Esophagus muscularis mucosa (tissue), 4 donors: ENCODE measurements at regions not wholly inside any gene's neighbourhood (a gene's known extent, or its start where the extent isn't known, plus 50 kb on each side); places are given as distances from the start of the nearest gene placed in this dataset.

Experiments
- DNase-seq: peaks from one replicate; pipeline ENCODE4 v3.0.0-alpha.2; 2017; ENCODE audit errors: extremely low spot score
- H3K27ac ChIP-seq, 4 donors: fragments of 200-600 bp; sonication (generic); replicated peaks in 1 of 4; 1 replicate in 3 of 4; 2 replicates in 1 of 4; pipeline ENCODE4 v1.5.1; 2016 to 2019; ENCODE audit warnings: mild to moderate bottlenecking in 1 of 4
- H3K27me3 ChIP-seq, 4 donors: fragments of 200-600 bp; sonication (generic); one replicate each; pipeline versions ENCODE4 v1.5.1 to v1.6.0; 2016 to 2019
- H3K36me3 ChIP-seq, 4 donors: fragments of 200-600 bp; sonication (generic); one replicate each; pipeline ENCODE4 v1.5.1; 2016 to 2019
- H3K4me1 ChIP-seq, 4 donors: fragments of 200-600 bp; sonication (generic); one replicate each; pipeline ENCODE4 v1.5.1; 2016 to 2019
- H3K4me3 ChIP-seq, 4 donors: fragments of 200-600 bp; sonication (generic); 1 replicate in 2 of 4; 2 replicates in 2 of 4; pipeline ENCODE4 v1.5.1; 2016 to 2019; ENCODE audit warnings: mild to moderate bottlenecking in 4 of 4, moderate library complexity in 1 of 4
- H3K9me3 ChIP-seq, 4 donors: fragments of 200-600 bp; sonication (generic); 1 replicate in 3 of 4; 2 replicates in 1 of 4; pipeline ENCODE4 v1.5.1; 2016 to 2019
- EP300 ChIP-seq: sonication (generic); formaldehyde crosslinking; IDR thresholded peaks from one replicate; pipeline ENCODE4 v1.6.1; 2017; ENCODE audit warnings: antibody characterized with exemption
- POLR2A ChIP-seq: fragments of 450-650 bp; IDR thresholded peaks from one replicate; pipeline ENCODE4 v1.6.1; 2017; ENCODE audit warnings: antibody characterized with exemption, moderate library complexity, mild to moderate bottlenecking, low read depth
- POLR2AphosphoS5 ChIP-seq, 2 donors: sonication (generic); formaldehyde crosslinking; IDR thresholded peaks; one replicate each; pipeline ENCODE4 v1.6.1; 2017; ENCODE audit warnings: antibody characterized with exemption in 2 of 2
- WGBS: methylation state at CpG from one replicate; pipeline ENCODE4 v1.1.5; 2018; 5-methylcytosine and 5-hydroxymethylcytosine counted together
- intact Hi-C: fragments of 100-400 bp; cut with DNase I; formaldehyde crosslinking; loops from one replicate; pipeline ENCODE4 v1.15.1; 2023
- TF ChIP-seq, protein P1 (sequence below), 3 experiments: fragments of 200-600 bp in 2 of 3; fragments of 450-650 bp in 1 of 3; sonication (generic) in 2 of 3; IDR thresholded peaks; one replicate each; pipeline ENCODE4 v1.5.1; 2017 to 2019; ENCODE audit warnings: antibody characterized with exemption in 3 of 3, mild to moderate bottlenecking in 2 of 3, moderate library complexity in 1 of 3

DNA sequence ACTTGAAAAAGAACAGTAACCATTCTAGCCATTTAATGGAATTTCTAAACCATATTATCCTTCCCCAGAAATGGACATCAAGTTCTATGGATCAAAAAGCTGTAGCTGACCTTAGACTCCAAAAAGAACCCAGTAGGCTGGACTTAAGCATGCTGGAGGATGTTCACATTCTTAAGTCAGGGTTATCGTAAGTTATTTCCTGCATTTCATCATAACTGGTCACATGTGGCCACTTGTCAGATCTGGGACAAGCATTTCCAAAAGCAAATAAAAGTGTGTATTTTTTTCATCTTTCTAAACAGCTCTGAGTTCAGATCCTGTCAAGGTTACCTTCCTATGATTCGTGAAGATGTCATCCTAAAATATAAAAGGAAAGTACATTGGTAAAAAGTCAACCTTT, 274.5 kb upstream of the PTGER4 start:
- intact Hi-C loops = no loop called here
- no peak for DNase-seq
- 74% methylated on average over 2 of the region's 2 CpGs for WGBS

DNA sequence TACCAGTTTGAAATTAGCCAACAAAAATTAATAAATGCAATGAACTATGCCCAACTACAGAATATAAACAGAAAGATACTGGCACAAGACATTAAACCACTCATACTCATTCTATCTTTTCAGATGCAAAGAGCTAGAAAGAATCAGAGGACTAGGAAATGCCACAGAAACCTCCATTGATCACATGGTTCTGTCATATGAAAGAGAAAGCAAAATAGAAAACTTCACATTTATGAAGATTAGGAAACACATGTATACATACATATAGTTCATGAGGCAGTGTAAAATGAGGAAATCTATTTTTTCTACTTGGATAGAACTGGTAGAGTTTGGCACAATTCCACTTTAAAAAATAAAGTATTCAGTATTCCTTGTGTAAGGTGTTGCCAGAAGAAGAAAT, 275.1 kb upstream of the PTGER4 start:
- no peaks in the 10 kb centered on the region for H3K27me3 ChIP-seq
- intact Hi-C loops = no loop called here
- H3K27ac ChIP-seq = no peak overlapping the region
- DNase-seq = no peak
- H3K36me3 ChIP-seq = no peaks in the 10 kb centered on the region
- TF ChIP-seq, protein P1, sequence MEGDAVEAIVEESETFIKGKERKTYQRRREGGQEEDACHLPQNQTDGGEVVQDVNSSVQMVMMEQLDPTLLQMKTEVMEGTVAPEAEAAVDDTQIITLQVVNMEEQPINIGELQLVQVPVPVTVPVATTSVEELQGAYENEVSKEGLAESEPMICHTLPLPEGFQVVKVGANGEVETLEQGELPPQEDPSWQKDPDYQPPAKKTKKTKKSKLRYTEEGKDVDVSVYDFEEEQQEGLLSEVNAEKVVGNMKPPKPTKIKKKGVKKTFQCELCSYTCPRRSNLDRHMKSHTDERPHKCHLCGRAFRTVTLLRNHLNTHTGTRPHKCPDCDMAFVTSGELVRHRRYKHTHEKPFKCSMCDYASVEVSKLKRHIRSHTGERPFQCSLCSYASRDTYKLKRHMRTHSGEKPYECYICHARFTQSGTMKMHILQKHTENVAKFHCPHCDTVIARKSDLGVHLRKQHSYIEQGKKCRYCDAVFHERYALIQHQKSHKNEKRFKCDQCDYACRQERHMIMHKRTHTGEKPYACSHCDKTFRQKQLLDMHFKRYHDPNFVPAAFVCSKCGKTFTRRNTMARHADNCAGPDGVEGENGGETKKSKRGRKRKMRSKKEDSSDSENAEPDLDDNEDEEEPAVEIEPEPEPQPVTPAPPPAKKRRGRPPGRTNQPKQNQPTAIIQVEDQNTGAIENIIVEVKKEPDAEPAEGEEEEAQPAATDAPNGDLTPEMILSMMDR (IDR thresholded peaks at IDR 0.05) = no peak
- TF ChIP-seq POLR2AphosphoS5 (IDR thresholded peaks at IDR 0.05) (no peak), POLR2A (no peak), EP300 (no peak)
- H3K4me3 ChIP-seq = no peak overlapping the region
- H3K9me3 ChIP-seq = no peaks in the 10 kb centered on the region
- H3K4me1 ChIP-seq = peaks cover 10 to 20% (median 13%) of the 10 kb centered on the region in 4 donors

More for the DNA sequence above, 274.5 kb upstream of the PTGER4 start:
- TF ChIP-seq, protein P1 (IDR thresholded peaks at IDR 0.05) = no peak
- TF ChIP-seq POLR2AphosphoS5 (IDR thresholded peaks at IDR 0.05) (no peak), POLR2A (no peak), EP300 (no peak)
- Histone ChIP-seq H3K4me1 (peaks cover 7 to 20% (median 14%) of the 10 kb centered on the region in 4 donors), H3K9me3 (no peaks in the 10 kb centered on the region), H3K27me3 (no peaks in the 10 kb centered on the region), H3K27ac (peak overlapping the region in 2 of 4 donors; percentile 6 to 26), H3K36me3 (no peaks in the 10 kb centered on the region), H3K4me3 (no peak overlapping the region)

- WGBS = 50% methylated on average over 1 of the region's 1 CpG
- intact Hi-C loops = no loop called here
- DNase-seq = no peak
- no peak overlapping the region for H3K27ac ChIP-seq
- TF ChIP-seq EP300 = no peak
- TF ChIP-seq, protein P1 (IDR thresholded peaks at IDR 0.05) = no peak
- TF ChIP-seq POLR2AphosphoS5 (IDR thresholded peaks at IDR 0.05) = no peak
- TF ChIP-seq POLR2A = no peak
- H3K9me3 ChIP-seq = no peaks in the 10 kb centered on the region
- H3K4me1 ChIP-seq = peaks cover 11 to 18% (median 13%) of the 10 kb centered on the region in 4 donors
- H3K4me3 ChIP-seq = no peak overlapping the region
- no peaks in the 10 kb centered on the region for H3K27me3 ChIP-seq
- H3K36me3 ChIP-seq = no peaks in the 10 kb centered on the region
These were observed 277.7 kb upstream of the PTGER4 start for GRCh38 chr5:40402007-40402364.

DNA sequence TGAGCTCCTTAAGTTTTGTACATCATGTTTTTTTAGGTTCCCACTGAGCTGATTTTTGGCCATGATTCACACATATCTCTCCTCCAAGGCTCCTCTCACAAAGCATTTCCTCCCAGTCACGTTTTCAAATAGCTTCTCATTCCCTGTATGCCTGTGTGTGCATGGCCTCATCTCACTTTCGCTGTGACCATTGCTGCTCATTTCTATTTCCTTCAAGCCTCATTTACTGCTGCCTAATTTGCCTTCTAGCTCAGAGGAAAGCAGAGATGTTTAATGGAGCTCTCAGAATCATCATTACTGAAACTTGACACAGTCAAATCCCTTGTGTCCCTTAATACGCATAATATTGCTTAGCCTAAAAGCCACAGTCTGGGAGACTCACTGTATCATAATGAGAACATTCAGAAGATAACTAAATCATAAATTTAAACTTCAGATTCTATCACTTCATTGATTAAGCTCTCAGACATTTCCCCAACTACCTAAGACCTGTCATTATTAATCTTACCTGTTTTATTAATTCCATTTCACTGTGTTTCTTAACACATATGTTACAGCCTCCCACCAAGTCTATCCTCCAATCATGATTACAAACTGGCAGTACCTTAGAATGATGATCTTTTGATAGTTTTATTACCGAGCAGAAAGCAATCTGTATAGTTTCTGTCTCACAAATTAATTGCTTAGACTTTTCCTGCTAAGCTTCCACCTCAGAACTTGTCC, 278.3 kb upstream of the PTGER4 start:
- peaks cover 11 to 13% (median 13%) of the 10 kb centered on the region in 4 donors for H3K4me1 ChIP-seq
- no peak overlapping the region for H3K4me3 ChIP-seq
- 68% methylated on average over 4 of the region's 4 CpGs for WGBS
- no peaks in the 10 kb centered on the region for H3K27me3 ChIP-seq
- intact Hi-C loops = no loop called here
- no peak overlapping the region for H3K27ac ChIP-seq
- no peak for TF ChIP-seq POLR2AphosphoS5 (IDR thresholded peaks at IDR 0.05)
- TF ChIP-seq EP300 = no peak
- no peak for TF ChIP-seq POLR2A
- TF ChIP-seq, protein P1 (IDR thresholded peaks at IDR 0.05) = no peak
- no peaks in the 10 kb centered on the region for H3K9me3 ChIP-seq
- DNase-seq = no peak
- no peaks in the 10 kb centered on the region for H3K36me3 ChIP-seq

GRCh38 chr5:40400245-40400644, 279.5 kb upstream of the PTGER4 start:
- WGBS = 29% methylated on average over 1 of the region's 1 CpG

More at GRCh38 chr5:40400245-40400644, 279.5 kb upstream of the PTGER4 start:
- Histone ChIP-seq H3K9me3 (no peaks in the 10 kb centered on the region), H3K4me1 (peaks cover 2 to 4% (median 2%) of the 10 kb centered on the region in 4 donors), H3K27ac (no peak overlapping the region), H3K4me3 (no peak overlapping the region), H3K27me3 (no peaks in the 10 kb centered on the region), H3K36me3 (no peaks in the 10 kb centered on the region)
- DNase-seq = no peak
- intact Hi-C loops = no loop called here
- TF ChIP-seq POLR2AphosphoS5 (IDR thresholded peaks at IDR 0.05) = no peak
- no peak for TF ChIP-seq POLR2A
- TF ChIP-seq EP300 = no peak
- TF ChIP-seq, protein P1 (IDR thresholded peaks at IDR 0.05) = no peak
